Right lobe of liver (tissue), 6 donors: ENCODE measurements at regions not wholly inside any gene's neighbourhood (a gene's known extent, or its start where the extent isn't known, plus 50 kb on each side); places are given as distances from the start of the nearest gene placed in this dataset.

ENCODE experiments used
- ATAC-seq, 4 donors: fragments of 200-7000 bp; cut with Tn5 transposase; one replicate each; pipeline ENCODE4 v1.9.1; 2020; ENCODE audit warnings: mild to moderate bottlenecking in 4 of 4, moderate library complexity in 4 of 4
- DNase-seq, 3 donors: peaks; one replicate each; pipeline ENCODE4 v3.0.0-alpha.2; 2020
- H3K27ac ChIP-seq, 3 donors: fragments of 200-600 bp; one replicate each; pipeline ENCODE4 v1.8.0; 2022
- H3K27me3 ChIP-seq, 2 donors: fragments of 200-600 bp; one replicate each; pipeline ENCODE4 v1.8.0; 2022
- H3K36me3 ChIP-seq, 4 donors: fragments of 200-600 bp; sonication (generic) in 1 of 4; one replicate each; pipeline versions ENCODE4 v1.5.1 to v1.8.0; 2017 to 2022; ENCODE audit warnings: control low read depth in 1 of 4
- H3K4me1 ChIP-seq, 4 donors: fragments of 200-600 bp; sonication (generic) in 1 of 4; one replicate each; pipeline versions ENCODE4 v1.5.1 to v1.8.0; 2017 to 2022; ENCODE audit warnings: control low read depth in 1 of 4
- H3K4me3 ChIP-seq, 3 donors: fragments of 200-600 bp; one replicate each; pipeline ENCODE4 v1.8.0; 2022
- H3K9me3 ChIP-seq, 4 donors: fragments of 200-600 bp; sonication (generic) in 1 of 4; one replicate each; pipeline versions ENCODE4 v1.5.1 to v1.8.0; 2017 to 2022; ENCODE audit warnings: control low read depth in 1 of 4
- CTCF ChIP-seq, 4 donors: fragments of 200-600 bp in 3 of 4; fragments of 450-650 bp in 1 of 4; IDR thresholded peaks; one replicate each; pipeline versions ENCODE4 v1.5.1 to v1.8.0; 2016 to 2022; ENCODE audit warnings: antibody characterized with exemption in 4 of 4, mild to moderate bottlenecking in 2 of 4
- POLR2A ChIP-seq: fragments of 450-650 bp; IDR thresholded peaks from one replicate; pipeline ENCODE4 v1.6.1; 2017; ENCODE audit warnings: antibody characterized with exemption, mild to moderate bottlenecking
- WGBS: methylation state at CpG from one replicate; pipeline ENCODE4 v1.1.6; 2018; ENCODE audit warnings: low coverage, low lambda C conversion rate; ENCODE audit not compliant: insufficient coverage; ENCODE audit errors: missing lambda C conversion rate; 5-methylcytosine and 5-hydroxymethylcytosine counted together
- intact Hi-C, 2 donors: fragments of 100-400 bp; cut with DNase I; formaldehyde crosslinking; loops; one replicate each; pipeline versions ENCODE4 v1.11.2 to v1.14.1; 2022
- donor health status: DM: no; HTN: yes; CAD: no.
- donor health status: DM: no; HTN: no; CAD: no.
- donor health status: DM: no; HTN: no; CAD: no.
- donor health status: DM: no; HTN: yes; CAD: no.
- donor health status: DM: no; HTN: yes; CAD: no.

GRCh38 chr5:147052519-147052918, 174.0 kb upstream of the PPP2R2B start:
- Histone ChIP-seq H3K27me3 (no peaks in the 10 kb centered on the region), H3K9me3 (no peaks in the 10 kb centered on the region), H3K4me1 (no peaks in the 10 kb centered on the region), H3K4me3 (no peak overlapping the region), H3K27ac (no peak overlapping the region), H3K36me3 (no peaks in the 10 kb centered on the region)
- no peak for ATAC-seq
- 81% methylated on average over 3 of the region's 4 CpGs for WGBS
- DNase-seq = no peak
- intact Hi-C loops = no loop called here
- TF ChIP-seq POLR2A (no peak), CTCF (IDR thresholded peaks at IDR 0.05) (no peak)

GRCh38 chr5:147055089-147055826, 176.7 kb upstream of the PPP2R2B start:
- TF ChIP-seq POLR2A = no peak
- TF ChIP-seq CTCF (IDR thresholded peaks at IDR 0.05) = no peak
- H3K4me3 ChIP-seq = no peak overlapping the region
- no peaks in the 10 kb centered on the region for H3K27me3 ChIP-seq
- DNase-seq (no peak), ATAC-seq (no peak)
- H3K4me1 ChIP-seq = no peaks in the 10 kb centered on the region
- H3K36me3 ChIP-seq = no peaks in the 10 kb centered on the region
- H3K27ac ChIP-seq = no peak overlapping the region
- intact Hi-C loops = no loop called here
- WGBS = 40% methylated on average over 5 of the region's 5 CpGs
- no peaks in the 10 kb centered on the region for H3K9me3 ChIP-seq

GRCh38 chr5:147055850-147056566, 177.5 kb upstream of the PPP2R2B start:
- H3K27me3 ChIP-seq = no peaks in the 10 kb centered on the region
- TF ChIP-seq CTCF (IDR thresholded peaks at IDR 0.05) = no peak
- TF ChIP-seq POLR2A = no peak
- no peak overlapping the region for H3K4me3 ChIP-seq
- ATAC-seq (no peak), DNase-seq (no peak)
- no peaks in the 10 kb centered on the region for H3K36me3 ChIP-seq
- H3K4me1 ChIP-seq = no peaks in the 10 kb centered on the region
- intact Hi-C loops = no loop called here
- WGBS = 36% methylated on average over 9 of the region's 9 CpGs
- H3K27ac ChIP-seq = no peak overlapping the region
- H3K9me3 ChIP-seq = no peaks in the 10 kb centered on the region

GRCh38 chr5:147057051-147057450, 177.8 kb upstream of the STK32A start:
- no peak for TF ChIP-seq CTCF (IDR thresholded peaks at IDR 0.05)
- DNase-seq = no peak
- Histone ChIP-seq H3K4me1 (no peaks in the 10 kb centered on the region), H3K27me3 (no peaks in the 10 kb centered on the region), H3K4me3 (no peak overlapping the region), H3K27ac (no peak overlapping the region), H3K9me3 (no peaks in the 10 kb centered on the region), H3K36me3 (no peaks in the 10 kb centered on the region)
- intact Hi-C loops = no loop called here
- no peak for ATAC-seq
- 60% methylated on average over 1 of the region's 1 CpG for WGBS
